Stimulated activated effector memory CD8-positive, alpha-beta T cell treated with anti-CD3 and anti-CD28 coated beads, Interleukin-12 subunit alpha, Interleukin-12 subunit beta, amount 100 ng/mL, for 72 hours (primary cell): ENCODE measurements at regions not wholly inside any gene's neighbourhood (a gene's known extent, or its start where the extent isn't known, plus 50 kb on each side); places are given as distances from the start of the nearest gene placed in this dataset.

Experiments
- ATAC-seq: fragments of 150-1000 bp; cut with Tn5 transposase; 2 replicates; pipeline ENCODE4 v1.10.0; 2021
- DNase-seq, 2 donors: peaks; one replicate each; pipeline ENCODE4 v3.0.0; 2021 to 2022; ENCODE audit warnings: low spot score in 2 of 2
- H3K27ac Mint-ChIP-seq: one replicate; pipeline ENCODE4 v1.8.0; 2022; ENCODE audit warnings: mild to moderate bottlenecking, mixed read lengths
- H3K36me3 Mint-ChIP-seq: one replicate; pipeline ENCODE4 v1.8.0; 2022; ENCODE audit warnings: mild to moderate bottlenecking, mixed read lengths
- H3K4me1 Mint-ChIP-seq: one replicate; pipeline ENCODE4 v1.8.0; 2022; ENCODE audit warnings: mixed read lengths
- H3K4me3 Mint-ChIP-seq: one replicate; pipeline ENCODE4 v1.8.0; 2022; ENCODE audit warnings: mild to moderate bottlenecking, mixed read lengths
- H3K9me3 Mint-ChIP-seq: one replicate; pipeline ENCODE4 v1.8.0; 2022; ENCODE audit warnings: mixed read lengths

- DNase-seq (no peak), ATAC-seq (no peak)
- H3K4me3 Mint-ChIP-seq: no peak overlapping the region
- no peaks in the 10 kb centered on the region for H3K36me3 Mint-ChIP-seq
- H3K4me1 Mint-ChIP-seq: no peaks in the 10 kb centered on the region
- no peak overlapping the region for H3K27ac Mint-ChIP-seq
- peaks cover 3% of the 10 kb centered on the region for H3K9me3 Mint-ChIP-seq
These were observed 428.5 kb upstream of the ITGA1 start for GRCh38 chr5:52359261-52359660.

- ATAC-seq: no peak
- H3K4me1 Mint-ChIP-seq: no peaks in the 10 kb centered on the region
- H3K4me3 Mint-ChIP-seq: no peak overlapping the region
- no peaks in the 10 kb centered on the region for H3K36me3 Mint-ChIP-seq
- peaks cover 5% of the 10 kb centered on the region for H3K9me3 Mint-ChIP-seq
- no peak overlapping the region for H3K27ac Mint-ChIP-seq
- DNase-seq: no peak
These were observed 426.7 kb upstream of the ITGA1 start for GRCh38 chr5:52360985-52361384.

- Mint-ChIP-seq H3K9me3 (no peaks in the 10 kb centered on the region), H3K4me1 (no peaks in the 10 kb centered on the region), H3K36me3 (no peaks in the 10 kb centered on the region), H3K27ac (no peak overlapping the region), H3K4me3 (no peak overlapping the region)
- DNase-seq (no peak), ATAC-seq (no peak)
These were observed 413.4 kb upstream of the ITGA1 start for GRCh38 chr5:52374286-52374685.

- Mint-ChIP-seq H3K9me3 (peaks cover under 1% of the 10 kb centered on the region), H3K4me3 (no peak overlapping the region), H3K4me1 (no peaks in the 10 kb centered on the region), H3K36me3 (no peaks in the 10 kb centered on the region), H3K27ac (no peak overlapping the region)
- DNase-seq (no peak), ATAC-seq (no peak)
These were observed 411.7 kb upstream of the ITGA1 start for GRCh38 chr5:52375969-52376368.

GRCh38 chr5:52376592-52376991 lies 411.1 kb upstream of the ITGA1 start:
- no peak for DNase-seq
- Mint-ChIP-seq H3K9me3 (peaks cover 3% of the 10 kb centered on the region), H3K27ac (no peak overlapping the region), H3K36me3 (no peaks in the 10 kb centered on the region), H3K4me3 (no peak overlapping the region), H3K4me1 (no peaks in the 10 kb centered on the region)
- ATAC-seq: no peak

GRCh38 chr5:52378237-52378636 lies 409.5 kb upstream of the ITGA1 start:
- DNase-seq (no peak), ATAC-seq (no peak)
- H3K4me3 Mint-ChIP-seq: no peak overlapping the region
- no peaks in the 10 kb centered on the region for H3K4me1 Mint-ChIP-seq
- H3K27ac Mint-ChIP-seq: no peak overlapping the region
- H3K9me3 Mint-ChIP-seq: peaks cover 3% of the 10 kb centered on the region
- H3K36me3 Mint-ChIP-seq: no peaks in the 10 kb centered on the region

GRCh38 chr5:52388349-52388748 lies 399.4 kb upstream of the ITGA1 start:
- H3K9me3 Mint-ChIP-seq: peaks cover 6% of the 10 kb centered on the region
- H3K36me3 Mint-ChIP-seq: no peaks in the 10 kb centered on the region

GRCh38 chr5:52392321-52392720 lies 395.4 kb upstream of the ITGA1 start:
- peaks cover 6% of the 10 kb centered on the region for H3K9me3 Mint-ChIP-seq
- ATAC-seq (no peak), DNase-seq (no peak)
- H3K4me3 Mint-ChIP-seq: no peak overlapping the region
- no peaks in the 10 kb centered on the region for H3K36me3 Mint-ChIP-seq
- no peak overlapping the region for H3K27ac Mint-ChIP-seq
- no peaks in the 10 kb centered on the region for H3K4me1 Mint-ChIP-seq

More at GRCh38 chr5:52388349-52388748, 399.4 kb upstream of the ITGA1 start:
- DNase-seq (no peak), ATAC-seq (no peak)
- H3K4me3 Mint-ChIP-seq: no peak overlapping the region
- H3K27ac Mint-ChIP-seq: no peak overlapping the region
- H3K4me1 Mint-ChIP-seq: no peaks in the 10 kb centered on the region

- DNase-seq (no peak), ATAC-seq (no peak)
- Mint-ChIP-seq H3K36me3 (no peaks in the 10 kb centered on the region), H3K9me3 (no peaks in the 10 kb centered on the region), H3K27ac (no peak overlapping the region), H3K4me3 (no peak overlapping the region), H3K4me1 (no peaks in the 10 kb centered on the region)
These were observed 377.9 kb upstream of the ITGA1 start for GRCh38 chr5:52409835-52410234.

GRCh38 chr5:52419357-52419756 lies 368.4 kb upstream of the ITGA1 start:
- no peaks in the 10 kb centered on the region for H3K36me3 Mint-ChIP-seq
- no peaks in the 10 kb centered on the region for H3K9me3 Mint-ChIP-seq
- H3K4me1 Mint-ChIP-seq: no peaks in the 10 kb centered on the region
- no peak for ATAC-seq
- no peak for DNase-seq
- no peak overlapping the region for H3K27ac Mint-ChIP-seq
- no peak overlapping the region for H3K4me3 Mint-ChIP-seq

- no peaks in the 10 kb centered on the region for H3K9me3 Mint-ChIP-seq
- H3K4me1 Mint-ChIP-seq: no peaks in the 10 kb centered on the region
- no peaks in the 10 kb centered on the region for H3K36me3 Mint-ChIP-seq
- H3K4me3 Mint-ChIP-seq: no peak overlapping the region
- no peak overlapping the region for H3K27ac Mint-ChIP-seq
- ATAC-seq (no peak), DNase-seq (no peak)
These were observed 360.1 kb upstream of the ITGA1 start for GRCh38 chr5:52427615-52428014.

- H3K9me3 Mint-ChIP-seq: no peaks in the 10 kb centered on the region
- no peaks in the 10 kb centered on the region for H3K36me3 Mint-ChIP-seq
- H3K4me3 Mint-ChIP-seq: no peak overlapping the region
- H3K27ac Mint-ChIP-seq: no peak overlapping the region
- no peaks in the 10 kb centered on the region for H3K4me1 Mint-ChIP-seq
- ATAC-seq: no peak
- DNase-seq: no peak
These were observed 358.7 kb upstream of the ITGA1 start for GRCh38 chr5:52428977-52429489.

- Mint-ChIP-seq H3K9me3 (peaks cover 3% of the 10 kb centered on the region), H3K27ac (no peak overlapping the region), H3K36me3 (no peaks in the 10 kb centered on the region), H3K4me1 (no peaks in the 10 kb centered on the region), H3K4me3 (no peak overlapping the region)
- DNase-seq (no peak), ATAC-seq (no peak)
These were observed 345.9 kb upstream of the ITGA1 start for GRCh38 chr5:52441768-52442167.

- no peak overlapping the region for H3K4me3 Mint-ChIP-seq
- ATAC-seq (no peak), DNase-seq (no peak)
- H3K36me3 Mint-ChIP-seq: no peaks in the 10 kb centered on the region
- H3K9me3 Mint-ChIP-seq: peaks cover 2% of the 10 kb centered on the region
- no peaks in the 10 kb centered on the region for H3K4me1 Mint-ChIP-seq
- no peak overlapping the region for H3K27ac Mint-ChIP-seq
These were observed 344.5 kb upstream of the ITGA1 start for GRCh38 chr5:52443187-52443586.

GRCh38 chr5:52448111-52448510 lies 339.6 kb upstream of the ITGA1 start:
- H3K27ac Mint-ChIP-seq: no peak overlapping the region
- no peak for ATAC-seq

GRCh38 chr5:52449516-52449915 lies 338.2 kb upstream of the ITGA1 start:
- ATAC-seq: no peak
- no peaks in the 10 kb centered on the region for H3K4me1 Mint-ChIP-seq
- no peak overlapping the region for H3K4me3 Mint-ChIP-seq
- no peak overlapping the region for H3K27ac Mint-ChIP-seq
- H3K36me3 Mint-ChIP-seq: no peaks in the 10 kb centered on the region
- H3K9me3 Mint-ChIP-seq: no peaks in the 10 kb centered on the region
- DNase-seq: no peak

More at GRCh38 chr5:52448111-52448510, 339.6 kb upstream of the ITGA1 start:
- no peak for DNase-seq
- Mint-ChIP-seq H3K4me3 (no peak overlapping the region), H3K9me3 (no peaks in the 10 kb centered on the region), H3K4me1 (no peaks in the 10 kb centered on the region), H3K36me3 (no peaks in the 10 kb centered on the region)

GRCh38 chr5:52452098-52452497 lies 335.6 kb upstream of the ITGA1 start:
- ATAC-seq (no peak), DNase-seq (no peak)
- Mint-ChIP-seq H3K4me3 (no peak overlapping the region), H3K4me1 (no peaks in the 10 kb centered on the region), H3K36me3 (no peaks in the 10 kb centered on the region), H3K27ac (no peak overlapping the region), H3K9me3 (peaks cover 4% of the 10 kb centered on the region)
